NCI-H1417 treated with DMSO at 0.1 percent for 48 hours (cell line): ENCODE measurements at regions not wholly inside any gene's neighbourhood (a gene's known extent, or its start where the extent isn't known, plus 50 kb on each side); places are given as distances from the start of the nearest gene placed in this dataset.
"Not testable (repeated sequence)": the region's sequence is repeated elsewhere in the genome, so short reads cannot be mapped to it uniquely, and the experiment has no call there.

ENCODE experiments used
- DNase-seq: peaks from one replicate; lab custom pipeline; 2025; lab: John Stamatoyannopoulos, UW

- no peak for DNase-seq
Observed at GRCh38 chrX:13420545-13421183, 100.8 kb upstream of the ATXN3L start.

DNA sequence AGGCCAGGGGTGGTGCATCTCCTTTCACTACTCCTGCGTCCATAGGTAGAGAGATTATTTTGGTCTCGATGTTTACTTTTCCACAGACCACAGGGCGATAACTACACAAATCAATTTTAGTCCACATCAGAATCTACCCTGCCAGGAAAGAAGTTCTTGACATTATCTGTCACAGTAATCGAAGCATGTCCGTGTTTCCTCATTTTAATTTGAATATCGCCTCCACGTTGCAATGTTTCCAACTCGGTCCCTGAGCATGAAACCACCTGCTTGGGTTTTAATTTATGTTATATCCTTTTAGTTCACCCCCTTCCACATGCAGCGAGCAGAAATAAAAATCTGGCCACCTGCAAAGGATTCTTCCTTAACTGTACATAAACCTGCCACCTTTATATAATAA, 100.1 kb upstream of the ATXN3L start:
- no peak for DNase-seq

- DNase-seq, result no peak
Observed at GRCh38 chrX:13419276-13419675, 99.4 kb upstream of the ATXN3L start.

DNA sequence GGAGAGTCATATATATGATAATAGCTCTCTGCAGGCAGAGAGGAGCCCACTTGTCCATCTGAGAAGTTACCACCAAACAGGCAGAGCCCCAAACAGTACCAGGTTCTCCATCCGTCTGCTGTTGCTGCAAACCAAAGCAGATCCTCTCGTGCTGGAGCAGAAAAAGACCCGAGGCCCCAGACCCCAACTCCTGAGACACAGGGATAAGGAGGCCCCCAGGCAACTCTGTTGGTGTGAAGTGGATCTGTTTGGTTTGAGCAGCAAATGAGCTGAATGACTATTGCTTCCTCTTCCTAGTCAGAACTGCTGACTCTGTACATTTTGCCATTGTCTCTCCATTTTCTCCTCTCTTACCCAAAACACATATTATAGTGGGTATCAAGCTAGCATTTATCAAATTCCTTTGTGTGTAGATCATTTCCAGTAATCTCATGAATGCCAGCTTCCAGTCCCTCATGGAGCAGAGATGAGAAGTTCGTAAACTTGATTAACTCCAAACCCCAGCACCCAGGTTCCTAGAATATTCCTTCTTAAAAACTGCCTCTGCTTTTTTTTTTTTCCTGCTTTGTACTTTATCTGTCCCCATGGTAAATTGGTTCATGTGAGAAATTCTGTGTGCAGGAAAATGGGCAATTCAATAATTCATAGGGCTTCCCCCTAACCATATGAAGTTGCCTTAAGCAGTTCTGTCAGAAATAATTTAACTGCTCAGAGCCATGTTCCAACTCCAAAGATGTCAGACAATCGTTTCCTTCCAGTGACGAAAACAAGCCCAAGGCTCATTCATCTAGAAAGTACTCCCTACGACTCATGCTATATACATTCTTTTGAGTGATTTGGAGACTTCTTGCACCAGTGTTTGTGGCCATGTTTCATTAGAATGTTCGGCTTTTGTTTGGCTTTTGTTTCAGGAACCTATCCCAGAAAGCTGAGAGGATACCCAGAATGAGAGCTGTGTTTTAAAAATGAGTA, 98.6 kb upstream of the ATXN3L start:
- DNase-seq, result no peak

- no peak for DNase-seq
Observed at GRCh38 chrX:13415509-13415908, 95.7 kb upstream of the ATXN3L start.

DNA sequence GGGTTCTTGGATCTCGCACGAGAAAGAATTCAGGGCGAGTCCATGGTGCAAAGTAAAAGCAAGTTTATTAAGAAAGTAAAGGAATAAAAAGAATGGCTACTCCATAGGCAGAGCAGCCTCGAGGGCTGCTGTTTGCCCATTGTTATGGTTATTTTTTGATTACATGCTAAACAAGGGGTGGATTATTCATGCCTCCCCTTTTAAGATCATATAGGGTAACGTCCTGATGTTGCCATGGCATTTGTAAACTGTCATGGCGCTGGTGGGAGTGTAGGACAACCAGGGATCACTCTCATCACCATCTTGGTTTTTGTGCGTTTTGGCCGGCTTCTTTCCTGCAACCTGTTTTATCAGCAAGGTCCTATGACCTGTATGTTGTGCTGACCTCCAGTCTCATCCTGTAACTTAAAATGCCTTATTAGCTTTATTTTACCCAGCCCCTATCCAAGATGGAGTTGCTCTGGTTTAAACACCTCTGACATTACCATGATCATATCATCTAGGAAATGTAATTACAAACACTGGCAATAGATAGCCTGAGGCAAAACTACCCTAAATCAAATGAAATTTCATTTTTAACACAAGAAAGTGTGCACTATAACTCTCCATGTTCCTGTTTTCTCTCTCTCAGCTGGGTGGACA, 94.3 kb upstream of the ATXN3L start:
- DNase-seq, result no peak

- DNase-seq, result no peak
Observed at GRCh38 chrX:13412208-13412600, 92.4 kb upstream of the ATXN3L start.

- no peak for DNase-seq
Observed at GRCh38 chrX:13411496-13412207, 91.8 kb upstream of the ATXN3L start.

DNA sequence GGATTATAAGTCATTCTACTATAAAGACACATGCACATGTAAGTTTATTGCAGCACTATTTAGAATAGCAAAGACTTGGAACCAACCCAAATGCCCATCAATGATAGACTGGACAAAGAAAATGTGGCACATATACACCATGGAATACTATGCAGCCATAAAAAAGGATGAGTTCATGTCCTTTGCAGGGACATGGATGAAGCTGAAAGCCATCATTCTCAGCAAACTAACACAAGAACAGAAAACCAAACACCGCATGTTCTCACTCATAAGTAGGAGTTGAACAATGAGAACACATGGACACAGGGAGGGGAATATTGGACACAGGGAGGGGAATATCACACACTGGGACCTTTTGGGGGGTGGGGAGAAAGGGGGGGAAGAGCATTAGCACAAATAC, 88.7 kb upstream of the ATXN3L start:
- DNase-seq, result not testable (repeated sequence)

GRCh38 chrX:13404777-13405176, 84.9 kb upstream of the ATXN3L start:
- not testable (repeated sequence) for DNase-seq

DNA sequence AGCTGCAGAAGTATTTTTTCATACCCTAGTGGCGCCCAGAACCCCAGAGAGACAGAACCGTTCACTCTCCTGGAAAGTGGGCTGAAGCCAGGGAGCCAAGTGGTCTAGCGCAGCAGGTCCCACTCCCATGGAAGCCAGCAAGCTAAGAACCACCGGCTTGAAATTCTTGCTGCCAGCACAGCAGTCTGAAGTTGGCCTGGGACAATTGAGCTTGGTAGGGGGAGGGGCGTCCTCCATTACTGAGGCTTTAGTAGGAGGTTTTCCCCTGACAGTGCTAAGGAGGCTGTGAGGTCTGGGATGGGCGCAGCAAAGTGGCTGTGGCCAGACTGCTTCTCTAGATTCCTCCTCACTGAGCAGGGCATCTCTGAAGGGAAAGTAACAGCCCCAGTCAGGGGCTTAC, 84.5 kb upstream of the ATXN3L start:
- DNase-seq, result no peak

DNA sequence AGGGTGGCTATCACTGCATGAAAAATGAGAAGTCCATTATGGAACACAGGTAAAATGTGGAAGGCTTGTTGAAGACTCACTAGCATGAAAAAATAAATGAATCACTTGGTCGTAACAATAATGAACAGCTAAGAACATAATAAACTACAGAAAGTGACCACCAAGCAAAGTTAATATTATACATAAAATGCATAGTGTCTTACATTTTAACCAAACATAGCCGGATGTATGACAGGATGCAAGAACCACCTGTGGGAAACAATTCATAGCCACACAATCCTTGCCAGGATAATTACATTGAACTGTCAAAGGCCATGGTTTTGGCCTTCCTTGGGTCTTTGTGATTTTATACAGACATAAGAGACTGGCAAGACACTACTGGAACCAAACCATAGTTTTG, 81.9 kb upstream of the ATXN3L start:
- DNase-seq, result no peak

DNA sequence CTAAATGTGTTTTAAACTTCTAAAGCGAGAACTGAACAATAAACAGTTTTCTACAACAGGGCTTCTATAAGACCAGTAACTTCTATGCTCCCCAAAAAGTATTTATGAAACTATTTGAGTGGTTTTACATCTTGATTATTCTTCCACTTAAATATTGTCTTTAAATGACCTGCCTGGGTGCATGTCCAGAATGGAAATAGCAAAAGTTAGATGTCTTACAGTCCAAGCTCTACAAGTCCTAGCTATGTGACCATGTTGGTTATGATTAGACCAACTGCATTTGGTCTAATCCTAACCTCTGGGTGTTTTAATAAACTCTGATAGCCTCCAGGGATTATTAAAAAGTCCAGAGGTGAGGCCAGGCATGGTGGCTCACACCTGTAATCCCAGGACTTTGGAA, 79.0 kb upstream of the ATXN3L start:
- no peak for DNase-seq

- DNase-seq, result no peak
Observed at GRCh38 chrX:13397878-13398818, 78.3 kb upstream of the ATXN3L start.

DNA sequence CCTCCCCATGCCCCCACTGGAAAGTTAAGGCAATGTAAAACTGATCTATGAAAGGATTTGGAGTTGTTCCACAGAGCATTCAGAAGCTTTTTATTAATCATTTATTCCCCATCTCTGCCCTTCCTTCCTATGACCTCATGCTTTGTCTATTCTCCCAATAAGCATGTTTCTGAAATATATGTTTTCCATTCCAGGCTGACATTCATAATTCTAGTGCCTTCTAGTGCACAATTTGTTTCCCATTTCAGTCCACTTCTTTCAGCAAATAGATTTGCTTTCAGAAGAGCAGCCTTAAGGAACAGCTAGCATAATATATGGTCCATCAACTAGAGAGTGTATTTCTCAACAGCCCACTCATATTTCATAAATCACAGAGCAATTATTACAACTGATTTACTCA, 77.1 kb upstream of the ATXN3L start:
- no peak for DNase-seq

DNA sequence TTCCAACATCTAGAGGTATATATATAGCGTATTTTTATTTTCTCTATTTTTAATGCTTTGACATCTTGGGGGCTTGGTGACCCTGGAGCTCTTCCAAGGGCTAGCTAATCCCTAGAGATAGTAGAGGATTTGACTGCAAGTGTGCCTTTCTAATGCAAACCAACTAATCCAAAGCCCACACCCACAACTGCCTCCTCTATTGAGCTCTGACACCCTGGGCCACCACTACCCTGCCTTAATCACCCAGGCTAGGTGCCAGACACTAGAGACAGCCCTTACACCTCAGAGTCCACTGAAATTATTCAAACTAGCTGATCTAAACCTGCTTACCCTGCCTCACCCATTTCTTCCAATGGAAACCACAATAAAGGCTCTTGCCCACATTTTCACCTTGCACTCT, 69.6 kb upstream of the ATXN3L start:
- no peak for DNase-seq

DNA sequence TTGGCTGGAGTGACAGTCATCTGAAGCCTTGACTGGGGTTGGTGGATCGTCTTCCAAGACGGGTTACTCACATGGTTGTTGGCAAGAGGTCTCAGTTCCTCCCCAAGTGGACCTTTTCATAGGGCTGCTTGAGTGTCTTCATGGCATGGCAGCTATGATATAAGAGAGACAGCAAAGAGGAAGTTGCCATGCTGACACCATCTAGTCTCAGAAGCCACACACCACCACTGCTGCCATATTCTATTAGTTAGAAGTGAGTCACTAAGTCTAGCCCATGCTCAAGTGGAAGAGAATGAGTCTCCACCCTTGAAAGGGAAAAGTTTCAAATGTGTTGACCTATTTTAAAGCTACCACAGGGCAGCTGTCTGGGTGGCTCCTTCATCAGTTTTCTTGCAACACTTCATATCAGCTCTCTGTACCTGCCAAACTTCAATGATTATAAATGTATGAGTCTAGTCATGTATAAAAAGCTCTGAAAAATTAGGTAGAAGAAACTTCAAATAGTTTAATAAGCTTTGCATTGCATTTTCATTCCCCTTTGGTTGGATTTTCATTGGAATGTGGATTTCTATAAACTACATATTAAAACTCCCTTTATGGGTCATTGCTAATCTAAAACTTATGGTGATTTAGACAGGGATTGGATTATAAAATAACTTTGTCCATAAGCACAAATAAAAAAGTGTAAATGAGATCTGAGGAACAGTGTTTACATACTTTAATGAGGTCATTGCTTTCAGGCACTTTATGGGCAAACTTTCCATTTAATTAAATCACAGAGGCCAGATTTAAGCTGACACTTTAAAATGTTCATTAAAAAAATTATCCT, 68.0 kb upstream of the ATXN3L start:
- DNase-seq, result no peak

- no peak for DNase-seq
Observed at GRCh38 chrX:13386636-13387035, 66.8 kb upstream of the ATXN3L start.

GRCh38 chrX:13386092-13386491, 66.2 kb upstream of the ATXN3L start:
- DNase-seq, result no peak

DNA sequence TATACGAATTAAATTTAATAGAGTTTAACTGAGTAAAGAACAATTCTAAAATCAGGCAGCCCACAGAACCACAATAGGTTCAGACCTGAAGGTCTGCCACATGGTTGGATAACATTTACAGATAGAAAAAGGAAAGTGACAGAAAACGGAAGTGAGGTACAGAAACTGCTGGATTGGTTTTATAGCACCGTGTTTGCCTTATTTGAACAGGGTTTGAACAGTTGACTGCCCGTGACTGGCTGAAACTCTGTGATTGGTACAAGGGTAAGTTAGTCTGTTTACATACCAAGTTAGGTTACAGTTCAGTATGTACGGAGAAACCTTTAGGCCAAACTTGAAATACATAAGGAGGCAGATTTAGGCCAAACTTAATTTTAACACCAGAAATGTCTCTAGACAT, 64.1 kb upstream of the ATXN3L start:
- DNase-seq, result no peak
